Liver (tissue), 7 donors: ENCODE measurements at regions not wholly inside any gene's neighbourhood (a gene's known extent, or its start where the extent isn't known, plus 50 kb on each side); places are given as distances from the start of the nearest gene placed in this dataset.

Experiments
- DNase-seq: peaks from one replicate; pipeline ENCODE4 v3.0.0-alpha.2; 2017; ENCODE audit warnings: low spot score
- H3K27ac ChIP-seq, 2 donors: one replicate each; pipeline ENCODE4 v1.7.0; 2013; ENCODE audit warnings: inconsistent platforms in 2 of 2, low read length in 2 of 2, control low read depth in 1 of 2, low read depth in 1 of 2, mild to moderate bottlenecking in 1 of 2
- H3K27me3 ChIP-seq, 4 donors: one replicate each; pipeline versions ENCODE4 v1.6.1 to v1.7.0; 2013; ENCODE audit warnings: low read length in 3 of 4, inconsistent platforms in 1 of 4, mild to moderate bottlenecking in 1 of 4, moderate library complexity in 1 of 4; ENCODE audit not compliant: control insufficient read depth in 4 of 4, insufficient read depth in 4 of 4
- H3K36me3 ChIP-seq, 4 donors: one replicate each; pipeline versions ENCODE4 v1.6.1 to v1.7.0; 2013; ENCODE audit warnings: low read length in 3 of 4, mild to moderate bottlenecking in 3 of 4, low read depth in 1 of 4, moderate library complexity in 1 of 4; ENCODE audit not compliant: control insufficient read depth in 4 of 4, insufficient read depth in 3 of 4
- H3K4me1 ChIP-seq, 4 donors: one replicate each; pipeline versions ENCODE4 v1.6.1 to v1.7.0; 2013; ENCODE audit warnings: low read length in 3 of 4, mild to moderate bottlenecking in 3 of 4, moderate library complexity in 1 of 4; ENCODE audit not compliant: control insufficient read depth in 4 of 4, insufficient read depth in 4 of 4
- H3K4me3 ChIP-seq, 3 donors: one replicate each; pipeline versions ENCODE4 v1.6.1 to v1.7.0; 2013; ENCODE audit warnings: low read length in 3 of 3, control low read depth in 1 of 3, low read depth in 1 of 3, mild to moderate bottlenecking in 1 of 3
- H3K9ac ChIP-seq, 2 donors: one replicate each; pipeline ENCODE4 v1.7.0; 2013; ENCODE audit warnings: low read length in 2 of 2, mild to moderate bottlenecking in 2 of 2, moderate library complexity in 2 of 2, control low read depth in 1 of 2, low read depth in 1 of 2
- H3K9me3 ChIP-seq, 4 donors: one replicate each; pipeline versions ENCODE4 v1.6.1 to v1.7.0; 2013; ENCODE audit warnings: low read length in 3 of 4; ENCODE audit not compliant: control insufficient read depth in 4 of 4
- EGR1 ChIP-seq, 2 donors: IDR thresholded peaks; 2 replicates each; pipeline ENCODE4 v1.6.1; 2016 to 2018; ENCODE audit warnings: antibody characterized with exemption in 2 of 2, low read depth in 2 of 2
- FOXA1 ChIP-seq: IDR thresholded peaks from 2 replicates; pipeline ENCODE4 v1.6.1; 2016; ENCODE audit warnings: antibody characterized with exemption
- FOXA2 ChIP-seq: IDR thresholded peaks from 2 replicates; pipeline ENCODE4 v1.6.1; 2016; ENCODE audit warnings: antibody characterized with exemption
- GABPA ChIP-seq, 2 donors: IDR thresholded peaks in 1 of 2; conservative IDR thresholded peaks in 1 of 2; 2 replicates each; pipeline ENCODE4 v1.6.1; 2016; ENCODE audit warnings: antibody characterized with exemption in 2 of 2, mild to moderate bottlenecking in 1 of 2, moderate library complexity in 1 of 2
- HNF4A ChIP-seq, 2 donors: conservative IDR thresholded peaks; 2 replicates each; pipeline ENCODE4 v1.6.1; 2016; ENCODE audit warnings: antibody characterized with exemption in 2 of 2, mild to moderate bottlenecking in 2 of 2
- HNF4G ChIP-seq: IDR thresholded peaks from 2 replicates; pipeline ENCODE4 v1.6.1; 2016; ENCODE audit warnings: antibody characterized with exemption
- JUND ChIP-seq, 2 donors: IDR thresholded peaks; 2 replicates each; pipeline ENCODE4 v1.6.1; 2016; ENCODE audit warnings: antibody characterized with exemption in 2 of 2
- NR2F2 ChIP-seq: IDR thresholded peaks from 2 replicates; pipeline ENCODE4 v1.6.1; 2016; ENCODE audit warnings: antibody characterized with exemption
- RAD21 ChIP-seq, 2 donors: IDR thresholded peaks; 2 replicates each; pipeline ENCODE4 v1.6.1; 2016; ENCODE audit warnings: antibody characterized with exemption in 2 of 2, mild to moderate bottlenecking in 2 of 2
- RXRA ChIP-seq, 2 donors: IDR thresholded peaks; 2 replicates each; pipeline ENCODE4 v1.6.1; 2017 to 2018; ENCODE audit warnings: antibody characterized with exemption in 2 of 2, mild to moderate bottlenecking in 1 of 2
- SP1 ChIP-seq: IDR thresholded peaks from 2 replicates; pipeline ENCODE4 v1.6.1; 2018; ENCODE audit warnings: antibody characterized with exemption, mild to moderate bottlenecking
- TAF1 ChIP-seq: conservative IDR thresholded peaks from 2 replicates; pipeline ENCODE4 v1.6.1; 2016; ENCODE audit warnings: antibody characterized with exemption, mild to moderate bottlenecking
- YY1 ChIP-seq: IDR thresholded peaks from 2 replicates; pipeline ENCODE4 v1.6.1; 2016; ENCODE audit warnings: antibody characterized with exemption, mild to moderate bottlenecking
- WGBS: extraction: QIAGEN DNeasy Blood & Tissue Kit; methylation state at CpG from one replicate; pipeline ENCODE4 v1.1.7; 2013; 5-methylcytosine and 5-hydroxymethylcytosine counted together
- TF ChIP-seq, protein P1 (sequence below): IDR thresholded peaks from 2 replicates; pipeline ENCODE4 v1.6.1; 2016; ENCODE audit warnings: antibody characterized with exemption
- TF ChIP-seq, protein P2 (sequence below): IDR thresholded peaks from 2 replicates; pipeline ENCODE4 v1.6.1; 2016; ENCODE audit warnings: antibody characterized with exemption
- TF ChIP-seq, protein P3 (sequence below): IDR thresholded peaks from 2 replicates; pipeline ENCODE4 v1.6.1; 2016; ENCODE audit warnings: antibody characterized with exemption, mild to moderate bottlenecking
- donor health status: healthy.
- donor health status: healthy.
- donor health status: healthy.
- donor health status: healthy.

DNA sequence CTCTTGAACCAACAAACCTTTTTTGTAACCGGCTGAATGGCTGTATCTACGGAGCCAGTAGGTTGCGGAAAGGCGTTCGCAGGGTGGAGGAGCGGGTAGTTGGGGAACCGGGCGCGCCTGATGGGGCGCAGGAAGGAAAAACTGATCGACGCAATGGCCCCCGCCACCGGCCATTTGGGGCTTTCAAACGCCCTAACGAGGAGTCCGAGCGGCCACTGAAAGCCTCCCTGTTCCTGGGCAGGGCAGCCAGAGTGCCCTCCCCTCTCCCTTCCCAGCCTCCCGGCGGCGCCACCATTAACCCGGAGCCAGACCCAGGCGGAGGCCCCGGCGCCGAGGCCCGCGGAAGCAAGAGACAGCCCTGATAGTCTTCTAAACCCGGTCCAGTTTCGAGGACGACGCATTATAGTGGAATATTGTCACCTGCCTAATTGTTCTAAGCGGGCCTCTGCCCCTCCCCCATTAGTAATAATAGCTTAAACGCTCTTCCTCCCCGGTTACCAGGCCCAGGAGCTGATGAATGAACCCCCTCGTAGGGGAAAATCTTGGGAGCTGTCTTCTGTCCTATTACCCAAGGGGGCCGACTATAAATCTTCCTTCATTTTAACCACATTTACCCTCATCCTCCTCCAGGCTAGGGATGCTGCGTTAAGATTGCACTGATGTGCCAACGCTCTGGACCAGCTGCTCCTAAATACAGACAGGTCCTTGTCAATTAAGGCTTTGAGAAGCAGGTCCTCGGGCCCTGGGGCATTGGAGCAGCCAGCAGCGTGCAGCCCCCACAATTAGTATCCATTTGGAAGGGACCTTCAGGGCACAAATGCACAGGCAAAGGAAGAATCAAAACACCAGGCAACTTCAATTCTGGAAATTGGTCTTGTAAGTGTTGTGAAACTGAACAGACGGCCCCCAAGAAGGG, 61.6 kb upstream of the TMEM33 start:
- Histone ChIP-seq H3K36me3 (no peaks in the 10 kb centered on the region), H3K4me3 (no peak overlapping the region), H3K9ac (no peak overlapping the region), H3K9me3 (peaks cover 0 to 1% (median 0%) of the 10 kb centered on the region in 4 donors), H3K27ac (no peak overlapping the region), H3K27me3 (peaks cover 0 to 5% (median 2%) of the 10 kb centered on the region in 4 donors), H3K4me1 (peaks cover 0 to 4% (median 3%) of the 10 kb centered on the region in 4 donors)
- 22% methylated on average over 42 of the region's 42 CpGs for WGBS
- no peak for DNase-seq
- no peak for TF ChIP-seq EGR1 (IDR thresholded peaks at IDR 0.05; ENCODE audit: low read depth in 2 of 2)
- no peak for TF ChIP-seq HNF4G
- TF ChIP-seq, protein P1, sequence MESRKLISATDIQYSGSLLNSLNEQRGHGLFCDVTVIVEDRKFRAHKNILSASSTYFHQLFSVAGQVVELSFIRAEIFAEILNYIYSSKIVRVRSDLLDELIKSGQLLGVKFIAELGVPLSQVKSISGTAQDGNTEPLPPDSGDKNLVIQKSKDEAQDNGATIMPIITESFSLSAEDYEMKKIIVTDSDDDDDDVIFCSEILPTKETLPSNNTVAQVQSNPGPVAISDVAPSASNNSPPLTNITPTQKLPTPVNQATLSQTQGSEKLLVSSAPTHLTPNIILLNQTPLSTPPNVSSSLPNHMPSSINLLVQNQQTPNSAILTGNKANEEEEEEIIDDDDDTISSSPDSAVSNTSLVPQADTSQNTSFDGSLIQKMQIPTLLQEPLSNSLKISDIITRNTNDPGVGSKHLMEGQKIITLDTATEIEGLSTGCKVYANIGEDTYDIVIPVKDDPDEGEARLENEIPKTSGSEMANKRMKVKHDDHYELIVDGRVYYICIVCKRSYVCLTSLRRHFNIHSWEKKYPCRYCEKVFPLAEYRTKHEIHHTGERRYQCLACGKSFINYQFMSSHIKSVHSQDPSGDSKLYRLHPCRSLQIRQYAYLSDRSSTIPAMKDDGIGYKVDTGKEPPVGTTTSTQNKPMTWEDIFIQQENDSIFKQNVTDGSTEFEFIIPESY: no peak
- no peak for TF ChIP-seq FOXA2
- no peak for TF ChIP-seq JUND (IDR thresholded peaks at IDR 0.05)
- TF ChIP-seq YY1: no peak
- TF ChIP-seq NR2F2: no peak
- TF ChIP-seq SP1: no peak
- TF ChIP-seq GABPA (IDR thresholded peaks at IDR 0.05 in 1 of 2, conservative IDR thresholded peaks at IDR 0.05 in 1 of 2): no peak
- TF ChIP-seq HNF4A (conservative IDR thresholded peaks at IDR 0.05): no peak
- no peak for TF ChIP-seq FOXA1
- TF ChIP-seq RXRA (IDR thresholded peaks at IDR 0.05): no peak
- TF ChIP-seq RAD21 (IDR thresholded peaks at IDR 0.05): no peak
- TF ChIP-seq, protein P2, sequence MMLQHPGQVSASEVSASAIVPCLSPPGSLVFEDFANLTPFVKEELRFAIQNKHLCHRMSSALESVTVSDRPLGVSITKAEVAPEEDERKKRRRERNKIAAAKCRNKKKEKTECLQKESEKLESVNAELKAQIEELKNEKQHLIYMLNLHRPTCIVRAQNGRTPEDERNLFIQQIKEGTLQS: no peak

DNA sequence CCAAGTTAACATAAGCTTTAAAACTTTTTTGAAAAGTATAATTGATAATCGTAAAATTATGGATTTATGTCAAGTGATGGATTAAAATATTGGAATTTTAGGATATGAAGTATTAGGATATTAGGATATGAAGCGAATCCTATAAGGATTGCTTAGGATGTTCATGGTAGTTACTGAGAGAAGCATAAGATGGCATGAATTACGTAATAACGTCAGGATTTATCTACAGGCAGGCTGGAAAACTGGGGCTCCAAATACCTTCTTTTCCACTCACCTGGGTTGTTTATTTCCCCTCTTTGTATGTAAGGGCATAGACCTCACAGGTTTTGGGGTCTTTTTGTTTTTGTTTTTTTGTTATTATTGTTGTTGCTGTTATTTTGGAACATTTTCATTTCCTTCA, 65.2 kb upstream of the TMEM33 start:
- H3K4me1 ChIP-seq: peaks cover 2 to 22% (median 8%) of the 10 kb centered on the region in 4 donors
- peaks cover 0 to 3% (median 0%) of the 10 kb centered on the region in 4 donors for H3K9me3 ChIP-seq
- no peak overlapping the region for H3K9ac ChIP-seq
- DNase-seq: no peak
- no peak overlapping the region for H3K4me3 ChIP-seq
- H3K27ac ChIP-seq: no peak overlapping the region
- H3K27me3 ChIP-seq: peaks cover 0 to 4% (median 0%) of the 10 kb centered on the region in 4 donors
- no peaks in the 10 kb centered on the region for H3K36me3 ChIP-seq
- WGBS: 81% methylated on average over 4 of the region's 4 CpGs
- TF ChIP-seq, protein P1: no peak
- no peak for TF ChIP-seq TAF1
- TF ChIP-seq RXRA (IDR thresholded peaks at IDR 0.05): no peak
- no peak for TF ChIP-seq FOXA2
- TF ChIP-seq, protein P3, sequence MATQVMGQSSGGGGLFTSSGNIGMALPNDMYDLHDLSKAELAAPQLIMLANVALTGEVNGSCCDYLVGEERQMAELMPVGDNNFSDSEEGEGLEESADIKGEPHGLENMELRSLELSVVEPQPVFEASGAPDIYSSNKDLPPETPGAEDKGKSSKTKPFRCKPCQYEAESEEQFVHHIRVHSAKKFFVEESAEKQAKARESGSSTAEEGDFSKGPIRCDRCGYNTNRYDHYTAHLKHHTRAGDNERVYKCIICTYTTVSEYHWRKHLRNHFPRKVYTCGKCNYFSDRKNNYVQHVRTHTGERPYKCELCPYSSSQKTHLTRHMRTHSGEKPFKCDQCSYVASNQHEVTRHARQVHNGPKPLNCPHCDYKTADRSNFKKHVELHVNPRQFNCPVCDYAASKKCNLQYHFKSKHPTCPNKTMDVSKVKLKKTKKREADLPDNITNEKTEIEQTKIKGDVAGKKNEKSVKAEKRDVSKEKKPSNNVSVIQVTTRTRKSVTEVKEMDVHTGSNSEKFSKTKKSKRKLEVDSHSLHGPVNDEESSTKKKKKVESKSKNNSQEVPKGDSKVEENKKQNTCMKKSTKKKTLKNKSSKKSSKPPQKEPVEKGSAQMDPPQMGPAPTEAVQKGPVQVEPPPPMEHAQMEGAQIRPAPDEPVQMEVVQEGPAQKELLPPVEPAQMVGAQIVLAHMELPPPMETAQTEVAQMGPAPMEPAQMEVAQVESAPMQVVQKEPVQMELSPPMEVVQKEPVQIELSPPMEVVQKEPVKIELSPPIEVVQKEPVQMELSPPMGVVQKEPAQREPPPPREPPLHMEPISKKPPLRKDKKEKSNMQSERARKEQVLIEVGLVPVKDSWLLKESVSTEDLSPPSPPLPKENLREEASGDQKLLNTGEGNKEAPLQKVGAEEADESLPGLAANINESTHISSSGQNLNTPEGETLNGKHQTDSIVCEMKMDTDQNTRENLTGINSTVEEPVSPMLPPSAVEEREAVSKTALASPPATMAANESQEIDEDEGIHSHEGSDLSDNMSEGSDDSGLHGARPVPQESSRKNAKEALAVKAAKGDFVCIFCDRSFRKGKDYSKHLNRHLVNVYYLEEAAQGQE: no peak
- no peak for TF ChIP-seq NR2F2
- no peak for TF ChIP-seq HNF4A (conservative IDR thresholded peaks at IDR 0.05)
